Stimulated activated naive B cell treated with anti-CD40 and anti-IgM and Interleukin-4, amounts not matched to agents 10 μg/mL and 1 μg/mL and 100 μg/mL, for 72 hours (primary cell): ENCODE measurements at regions not wholly inside any gene's neighbourhood (a gene's known extent, or its start where the extent isn't known, plus 50 kb on each side); places are given as distances from the start of the nearest gene placed in this dataset.
"Not testable (repeated sequence)": the region's sequence is repeated elsewhere in the genome, so short reads cannot be mapped to it uniquely, and the experiment has no call there.

Experiments used
- ATAC-seq, 2 donors: fragments of 150-1000 bp; cut with Tn5 transposase; replicated peaks; 2 replicates each; pipeline ENCODE4 v1.10.0; 2021; ENCODE audit warnings: moderate library complexity in 1 of 2
- DNase-seq: peaks from one replicate; pipeline ENCODE4 v3.0.0; 2021
- H3K27ac Mint-ChIP-seq: one replicate; pipeline ENCODE4 v1.8.0; 2022; ENCODE audit warnings: mild to moderate bottlenecking, mixed read lengths
- H3K27me3 Mint-ChIP-seq, 2 donors: one replicate each; pipeline ENCODE4 v1.8.0; 2022; ENCODE audit warnings: mixed read lengths in 2 of 2
- H3K36me3 Mint-ChIP-seq, 2 donors: one replicate each; pipeline ENCODE4 v1.8.0; 2022; ENCODE audit warnings: mixed read lengths in 2 of 2, mild to moderate bottlenecking in 1 of 2
- H3K4me1 Mint-ChIP-seq, 2 donors: one replicate each; pipeline ENCODE4 v1.8.0; 2022; ENCODE audit warnings: mixed read lengths in 2 of 2, mild to moderate bottlenecking in 1 of 2
- H3K4me3 Mint-ChIP-seq, 2 donors: one replicate each; pipeline ENCODE4 v1.8.0; 2022; ENCODE audit warnings: mild to moderate bottlenecking in 2 of 2, mixed read lengths in 2 of 2, moderate library complexity in 1 of 2
- H3K9me3 Mint-ChIP-seq, 2 donors: one replicate each; pipeline ENCODE4 v1.8.0; 2022; ENCODE audit warnings: mixed read lengths in 2 of 2, mild to moderate bottlenecking in 1 of 2

DNA sequence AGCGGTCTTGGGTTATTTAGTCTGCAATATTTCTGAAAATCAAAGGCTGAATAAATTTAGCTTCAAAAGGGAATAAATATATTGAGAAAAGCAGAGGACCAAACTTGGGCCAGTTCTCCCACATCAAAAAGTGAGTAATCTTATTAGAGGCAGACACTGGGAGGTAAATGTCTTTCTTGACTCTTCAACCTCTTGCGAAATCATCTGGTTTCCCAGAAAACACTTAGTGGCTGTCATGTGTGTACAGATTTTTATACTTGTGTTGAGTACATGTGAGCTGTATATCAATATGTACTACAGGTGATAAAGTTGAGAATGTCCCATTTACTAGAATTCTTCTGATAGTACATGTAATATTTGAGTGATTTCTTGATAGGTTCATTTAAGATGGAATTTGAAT lies 454.9 kb downstream of the PRR16 start:
- no peak for ATAC-seq
- no peaks in the 10 kb centered on the region for H3K36me3 Mint-ChIP-seq

DNA sequence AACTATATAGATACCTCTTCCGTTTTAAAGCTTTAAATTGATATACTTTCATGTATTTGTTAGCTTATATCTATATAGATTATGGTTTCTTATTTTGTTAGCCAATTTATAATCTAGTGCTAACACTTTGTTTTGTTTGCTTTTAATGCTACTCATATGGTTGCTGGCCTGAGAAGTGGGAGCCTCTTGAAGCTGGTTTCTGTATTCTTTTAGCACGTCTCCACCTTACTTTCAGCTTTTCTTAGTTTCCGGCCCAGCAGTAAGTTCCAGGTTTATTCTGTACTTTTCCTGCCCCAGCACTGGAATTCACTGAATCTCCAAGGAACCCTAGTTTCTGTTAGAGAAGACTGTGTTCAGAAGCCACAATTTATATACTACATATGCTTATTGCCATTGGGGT lies 458.9 kb downstream of the PRR16 start:
- no peaks in the 10 kb centered on the region for H3K27me3 Mint-ChIP-seq
- no peak overlapping the region for H3K27ac Mint-ChIP-seq
- no peaks in the 10 kb centered on the region for H3K36me3 Mint-ChIP-seq
- no peak for ATAC-seq
- no peak for DNase-seq
- H3K4me3 Mint-ChIP-seq: no peak overlapping the region
- no peaks in the 10 kb centered on the region for H3K4me1 Mint-ChIP-seq
- H3K9me3 Mint-ChIP-seq: peaks cover 1 to 7% of the 10 kb centered on the region in 2 donors

More for the DNA sequence above, 454.9 kb downstream of the PRR16 start:
- Mint-ChIP-seq H3K4me1 (no peaks in the 10 kb centered on the region), H3K27ac (no peak overlapping the region), H3K27me3 (no peaks in the 10 kb centered on the region), H3K9me3 (peaks cover 0 to 7% of the 10 kb centered on the region in 2 donors), H3K4me3 (no peak overlapping the region)
- no peak for DNase-seq

DNA sequence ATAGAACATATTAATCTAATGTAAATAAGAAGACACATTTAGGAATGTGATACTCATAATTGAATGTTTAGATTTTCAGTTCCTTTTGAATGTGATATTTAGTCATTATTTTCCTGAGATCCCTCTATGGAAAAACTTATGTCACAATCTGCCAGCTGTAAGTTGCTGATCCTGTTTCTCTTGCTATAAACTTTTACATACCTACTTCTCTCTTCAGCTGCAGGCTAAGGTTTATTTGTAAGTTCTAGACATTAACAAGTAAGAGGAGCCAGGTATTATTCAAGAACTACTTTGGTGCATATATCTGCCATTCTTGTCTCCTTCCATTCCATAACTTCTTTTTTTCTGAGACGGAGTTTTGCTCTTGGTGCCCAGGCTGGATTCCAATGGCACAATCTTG lies 462.4 kb downstream of the PRR16 start:
- ATAC-seq (no peak), DNase-seq (no peak)
- H3K27me3 Mint-ChIP-seq: no peaks in the 10 kb centered on the region
- no peak overlapping the region for H3K27ac Mint-ChIP-seq
- peaks cover 1 to 4% of the 10 kb centered on the region in 2 donors for H3K9me3 Mint-ChIP-seq
- H3K4me1 Mint-ChIP-seq: no peaks in the 10 kb centered on the region
- H3K36me3 Mint-ChIP-seq: no peaks in the 10 kb centered on the region
- no peak overlapping the region for H3K4me3 Mint-ChIP-seq

DNA sequence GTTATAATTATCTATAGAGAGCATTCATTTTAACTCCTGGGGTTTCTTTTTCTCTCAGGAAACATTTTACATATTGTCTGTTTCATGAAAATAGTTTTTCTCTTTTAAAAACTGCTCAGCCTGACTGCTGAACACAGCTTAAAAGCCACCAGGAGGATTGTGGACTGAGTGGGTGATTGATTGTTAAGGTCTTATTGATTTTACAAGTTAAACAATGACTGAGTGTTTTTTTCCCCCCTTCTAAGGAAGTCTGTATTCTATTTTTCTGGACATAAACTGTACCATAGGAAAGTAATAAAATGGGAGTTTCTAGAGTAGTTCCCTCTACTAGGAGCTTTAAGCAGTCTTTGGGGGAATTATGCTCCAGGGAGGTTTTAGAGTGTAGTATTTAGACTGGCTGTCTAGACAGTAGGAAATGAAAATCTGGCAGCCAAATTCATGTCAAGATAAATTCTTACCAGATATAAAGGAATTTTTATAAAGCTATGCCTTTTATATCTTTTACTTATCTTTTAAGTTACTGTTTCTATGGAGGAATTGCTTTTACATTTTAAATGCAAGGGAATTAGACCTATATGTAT lies 463.9 kb downstream of the PRR16 start:
- Mint-ChIP-seq H3K4me3 (no peak overlapping the region), H3K27me3 (no peaks in the 10 kb centered on the region), H3K27ac (no peak overlapping the region), H3K9me3 (peaks cover 4 to 5% of the 10 kb centered on the region in 2 donors), H3K4me1 (no peaks in the 10 kb centered on the region), H3K36me3 (no peaks in the 10 kb centered on the region)
- DNase-seq: no peak
- ATAC-seq: no peak

DNA sequence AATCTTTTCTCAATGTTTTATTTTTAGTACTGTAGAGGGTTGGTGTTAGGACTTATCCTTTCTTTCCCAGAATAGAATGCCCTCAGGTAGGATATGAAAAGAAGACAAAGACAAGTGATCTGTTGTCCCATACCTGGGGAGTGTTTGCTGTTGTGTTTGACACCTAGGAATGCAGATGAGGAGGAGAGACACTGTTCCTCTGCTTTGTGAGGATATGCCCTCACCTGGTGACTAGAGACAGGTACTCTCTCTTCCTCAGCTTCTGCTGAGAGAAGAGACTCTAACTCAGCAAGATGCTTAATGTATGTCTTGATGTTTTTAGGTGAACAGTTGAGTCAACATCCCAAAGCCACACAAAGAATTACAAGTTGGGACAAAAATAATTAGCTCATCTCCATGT lies 468.4 kb downstream of the PRR16 start:
- Mint-ChIP-seq H3K27me3 (no peaks in the 10 kb centered on the region), H3K9me3 (peaks cover 0 to 5% of the 10 kb centered on the region in 2 donors), H3K4me1 (no peaks in the 10 kb centered on the region), H3K27ac (no peak overlapping the region), H3K36me3 (no peaks in the 10 kb centered on the region), H3K4me3 (no peak overlapping the region)
- DNase-seq: no peak
- no peak for ATAC-seq

DNA sequence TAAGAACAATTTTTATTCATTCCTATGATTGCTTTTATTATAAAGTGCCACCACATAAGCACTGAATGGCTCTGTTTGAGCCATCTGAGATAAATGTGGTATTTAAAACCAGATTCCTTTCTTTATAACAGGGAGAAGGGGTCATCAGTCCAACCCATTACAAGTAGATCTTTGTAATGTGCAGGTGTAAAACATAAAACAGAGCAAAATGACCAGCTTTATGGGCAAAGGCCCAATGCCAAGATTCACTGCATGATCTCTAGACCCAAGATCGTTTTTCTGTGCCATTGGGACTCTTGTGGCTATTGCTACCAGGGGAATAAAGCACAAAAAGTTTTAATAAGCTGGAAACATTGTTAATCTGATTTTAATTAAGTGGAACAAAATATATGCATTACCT lies 469.9 kb downstream of the PRR16 start:
- H3K4me1 Mint-ChIP-seq: no peaks in the 10 kb centered on the region
- H3K27me3 Mint-ChIP-seq: no peaks in the 10 kb centered on the region
- no peak for DNase-seq
- no peak for ATAC-seq
- H3K9me3 Mint-ChIP-seq: peaks cover 0 to 5% of the 10 kb centered on the region in 2 donors
- H3K36me3 Mint-ChIP-seq: no peaks in the 10 kb centered on the region
- H3K4me3 Mint-ChIP-seq: no peak overlapping the region
- no peak overlapping the region for H3K27ac Mint-ChIP-seq

DNA sequence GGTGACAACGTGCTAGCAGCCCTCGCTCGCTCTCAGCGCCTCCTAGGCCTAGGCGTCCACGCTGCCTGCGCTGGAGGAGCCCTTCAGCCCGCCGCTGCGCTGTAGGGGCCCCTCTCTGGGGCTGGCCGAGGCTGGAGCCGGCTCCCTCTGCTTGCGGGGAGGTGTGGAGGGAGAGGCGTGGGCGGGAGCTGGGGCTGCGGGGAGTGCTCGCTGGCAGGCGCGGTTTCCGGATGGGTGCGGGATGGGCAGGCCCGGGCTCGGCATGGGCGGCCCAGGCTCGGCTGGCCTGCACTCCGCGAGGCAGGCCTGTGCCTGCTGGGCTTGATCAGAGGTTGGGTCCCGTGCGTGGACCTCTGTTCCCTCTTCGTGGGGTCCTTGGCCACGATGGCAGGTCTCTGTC lies 472.6 kb downstream of the PRR16 start:
- DNase-seq (no peak), ATAC-seq (no peak)
- no peaks in the 10 kb centered on the region for H3K27me3 Mint-ChIP-seq
- peaks cover 0 to 5% of the 10 kb centered on the region in 2 donors for H3K9me3 Mint-ChIP-seq
- H3K4me1 Mint-ChIP-seq: no peaks in the 10 kb centered on the region
- H3K4me3 Mint-ChIP-seq: no peak overlapping the region
- H3K36me3 Mint-ChIP-seq: no peaks in the 10 kb centered on the region
- no peak overlapping the region for H3K27ac Mint-ChIP-seq

DNA sequence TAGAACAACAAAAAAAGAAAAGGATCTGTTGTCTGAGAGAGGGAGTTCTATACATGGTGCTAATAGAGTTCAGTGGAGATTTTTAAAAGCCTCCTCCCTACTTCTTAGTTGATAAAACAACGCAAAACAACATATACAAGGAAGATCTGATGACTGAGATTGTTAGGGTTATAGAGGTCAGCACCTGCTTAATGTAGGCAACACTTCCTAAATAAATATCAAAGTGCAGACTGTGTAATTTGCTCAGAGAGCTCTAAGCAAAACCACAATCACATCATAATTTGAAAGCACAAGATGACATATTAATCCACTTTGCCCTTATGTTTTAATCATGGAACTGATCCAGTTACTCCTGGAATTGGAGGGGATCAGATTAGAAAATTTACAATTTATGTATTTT lies 474.5 kb downstream of the PRR16 start:
- Mint-ChIP-seq H3K27ac (no peak overlapping the region), H3K36me3 (no peaks in the 10 kb centered on the region), H3K27me3 (no peaks in the 10 kb centered on the region), H3K4me1 (no peaks in the 10 kb centered on the region), H3K4me3 (no peak overlapping the region), H3K9me3 (peaks cover 0 to 3% of the 10 kb centered on the region in 2 donors)
- no peak for ATAC-seq
- DNase-seq: no peak

DNA sequence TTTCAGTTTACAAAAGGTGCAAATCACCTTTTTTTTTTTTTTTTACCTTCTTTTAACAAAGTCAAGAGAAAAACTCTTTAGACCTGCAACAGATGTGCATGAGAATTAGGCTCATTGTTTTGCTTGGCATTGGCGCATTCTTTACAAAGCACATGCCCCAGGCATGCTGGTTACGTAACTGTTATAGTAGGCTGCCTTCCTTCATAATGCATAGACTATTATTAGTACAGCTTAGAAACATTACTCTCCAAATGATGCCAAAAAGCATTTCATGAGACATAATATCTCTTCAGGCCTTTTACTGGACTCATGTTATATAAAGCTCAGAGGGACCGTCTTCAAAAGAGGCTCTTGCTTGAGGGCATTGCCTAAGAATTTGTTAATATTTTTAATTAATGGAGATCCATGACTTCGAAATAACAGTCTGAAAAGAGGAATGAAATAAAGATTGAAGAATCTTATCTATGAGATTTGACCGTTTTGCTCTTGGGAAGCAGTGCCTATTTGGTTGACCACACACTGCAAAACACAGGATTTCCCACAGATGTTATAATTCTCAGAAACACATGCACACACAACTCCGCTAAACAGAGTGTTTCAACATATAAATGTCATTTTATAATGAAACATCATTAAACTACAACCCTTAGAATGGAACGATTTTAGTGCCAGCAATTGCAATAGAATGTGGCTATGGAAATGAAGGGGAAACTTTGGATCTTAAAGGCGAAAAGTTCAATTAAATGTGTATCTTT lies 478.7 kb downstream of the PRR16 start:
- H3K4me1 Mint-ChIP-seq: no peaks in the 10 kb centered on the region
- DNase-seq: no peak

DNA sequence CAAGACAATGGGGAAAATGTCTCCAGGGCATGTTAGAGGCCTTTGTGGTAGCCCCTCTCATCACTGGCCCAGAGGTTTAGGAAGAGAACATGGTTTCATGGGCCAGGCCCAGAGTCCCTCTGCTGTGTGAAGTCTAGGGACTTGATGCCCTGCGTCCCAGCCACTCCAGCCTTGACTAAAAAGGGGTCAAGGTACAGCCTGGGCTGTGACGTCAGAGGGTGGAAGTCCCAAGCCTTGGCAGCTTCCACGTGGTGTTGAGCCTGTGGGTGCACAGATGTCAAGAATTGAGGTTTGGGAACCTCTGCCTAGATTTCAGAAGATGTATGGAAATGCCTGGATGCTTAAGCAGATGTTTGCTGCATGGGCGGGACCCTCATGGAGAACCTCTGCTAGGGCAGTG lies 485.5 kb downstream of the PRR16 start:
- H3K36me3 Mint-ChIP-seq, H3K27ac Mint-ChIP-seq, H3K9me3 Mint-ChIP-seq, H3K27me3 Mint-ChIP-seq, ATAC-seq, DNase-seq, H3K4me1 Mint-ChIP-seq, H3K4me3 Mint-ChIP-seq: not testable (repeated sequence)

More for the DNA sequence above, 478.7 kb downstream of the PRR16 start:
- H3K4me3 Mint-ChIP-seq: no peak overlapping the region
- peaks cover 0 to 2% of the 10 kb centered on the region in 2 donors for H3K9me3 Mint-ChIP-seq
- no peaks in the 10 kb centered on the region for H3K27me3 Mint-ChIP-seq
- H3K36me3 Mint-ChIP-seq: no peaks in the 10 kb centered on the region
- no peak for ATAC-seq
- H3K27ac Mint-ChIP-seq: no peak overlapping the region

DNA sequence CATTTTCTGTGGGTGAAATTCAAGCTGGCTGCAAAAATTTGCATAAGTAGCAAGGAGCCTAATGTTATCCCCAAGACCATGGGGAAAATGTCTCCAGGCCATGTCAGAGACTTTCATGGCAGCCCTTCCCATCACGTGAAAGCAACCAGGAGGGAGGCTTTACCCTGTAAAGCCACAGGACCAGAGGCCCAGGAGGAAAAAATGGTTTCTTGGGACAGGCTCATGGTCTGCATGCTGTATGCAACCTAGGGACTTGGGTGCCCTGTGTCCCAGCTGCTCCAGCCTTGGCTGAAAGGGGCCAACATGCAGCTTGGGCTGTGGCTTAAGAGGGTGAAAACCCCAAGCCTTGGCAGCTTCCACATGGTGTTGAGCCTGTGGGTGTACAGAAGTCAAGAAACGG lies 489.3 kb downstream of the PRR16 start:
- not testable (repeated sequence) for H3K27ac Mint-ChIP-seq, H3K27me3 Mint-ChIP-seq, DNase-seq, H3K4me1 Mint-ChIP-seq, ATAC-seq, H3K36me3 Mint-ChIP-seq, H3K4me3 Mint-ChIP-seq
- H3K9me3 Mint-ChIP-seq: peaks cover 6 to 11% of the 10 kb centered on the region in 2 donors

DNA sequence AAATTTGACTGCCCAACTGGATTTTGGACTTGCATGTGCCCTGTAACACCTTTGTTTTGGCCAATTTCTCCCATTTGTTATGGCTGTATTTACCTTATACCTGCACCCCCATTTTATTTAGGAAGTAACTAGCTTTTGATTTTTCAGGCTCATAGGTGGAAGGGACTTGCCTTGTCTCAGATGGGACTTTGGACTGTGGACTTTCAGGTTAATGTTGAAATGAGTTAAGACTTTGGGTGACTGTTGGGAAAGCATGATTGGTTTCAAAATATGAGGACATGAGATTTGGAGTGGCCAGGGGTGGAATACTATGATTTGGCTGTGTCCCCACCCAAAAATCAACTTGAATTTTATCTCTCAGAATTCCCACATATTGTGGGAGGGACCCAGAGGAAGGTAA lies 490.2 kb downstream of the PRR16 start:
- Mint-ChIP-seq H3K27me3 (no peaks in the 10 kb centered on the region), H3K4me3 (no peak overlapping the region), H3K9me3 (peaks cover under 1 to 11% of the 10 kb centered on the region in 2 donors), H3K4me1 (no peaks in the 10 kb centered on the region), H3K36me3 (no peaks in the 10 kb centered on the region), H3K27ac (no peak overlapping the region)
- no peak for ATAC-seq
- no peak for DNase-seq

DNA sequence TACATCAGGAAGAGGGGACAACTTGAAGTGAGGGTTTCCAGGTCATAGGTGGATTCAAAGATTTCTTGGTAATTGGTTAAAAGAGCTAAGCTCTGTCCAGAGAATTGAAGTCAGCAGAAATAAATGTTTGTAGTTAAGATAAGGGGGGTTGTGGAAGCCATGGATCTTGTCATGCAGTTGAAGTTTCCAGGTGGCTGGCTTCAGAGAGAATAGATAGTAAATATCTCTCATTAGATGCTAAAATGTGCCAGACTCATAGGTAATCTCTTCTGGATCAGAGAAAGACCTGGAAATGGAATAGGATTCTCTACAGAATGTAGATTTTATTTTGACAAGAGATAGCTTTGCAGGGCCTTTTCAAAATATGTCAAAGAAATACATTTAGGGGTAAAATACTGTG lies 491.7 kb downstream of the PRR16 start:
- Mint-ChIP-seq H3K27ac (no peak overlapping the region), H3K4me1 (no peaks in the 10 kb centered on the region), H3K9me3 (peaks cover 0 to 9% of the 10 kb centered on the region in 2 donors), H3K4me3 (no peak overlapping the region), H3K27me3 (no peaks in the 10 kb centered on the region), H3K36me3 (no peaks in the 10 kb centered on the region)
- DNase-seq (no peak), ATAC-seq (no peak)

DNA sequence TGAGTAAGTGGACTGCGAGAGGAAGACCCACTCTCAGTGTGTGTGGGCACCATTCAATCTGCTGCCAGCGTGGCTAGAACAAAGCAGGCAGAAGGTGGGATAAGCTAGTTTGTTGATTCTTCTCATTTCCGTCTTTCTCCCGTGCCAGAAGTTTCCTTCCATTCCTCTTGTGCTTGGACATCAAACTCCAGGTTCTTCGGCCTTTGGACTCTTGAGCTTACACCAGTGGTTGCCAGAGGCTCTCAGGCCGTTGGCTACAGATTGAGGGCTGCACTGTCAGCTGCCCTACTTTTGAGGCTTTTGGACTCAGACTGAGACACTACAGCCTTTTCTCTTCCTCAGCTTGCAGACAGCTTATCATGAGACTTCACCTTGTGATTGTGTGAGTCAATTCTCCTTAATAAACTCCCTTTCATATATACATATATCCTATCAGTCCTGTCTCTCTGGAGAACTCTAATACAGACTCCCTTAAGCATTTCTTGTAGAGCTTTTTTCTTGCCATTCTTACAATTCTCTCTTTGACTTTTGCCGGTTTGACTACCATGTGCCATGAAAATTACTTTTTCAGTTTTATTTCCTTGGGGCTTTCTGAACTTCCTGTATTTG lies 494.9 kb downstream of the PRR16 start:
- no peak for DNase-seq
- no peaks in the 10 kb centered on the region for H3K4me1 Mint-ChIP-seq
- peak overlapping the region; percentile 37 for H3K27ac Mint-ChIP-seq
- no peaks in the 10 kb centered on the region for H3K36me3 Mint-ChIP-seq
- peaks cover 1 to 2% of the 10 kb centered on the region in 2 donors for H3K9me3 Mint-ChIP-seq
- no peak overlapping the region for H3K4me3 Mint-ChIP-seq
- H3K27me3 Mint-ChIP-seq: no peaks in the 10 kb centered on the region
- ATAC-seq: no peak

DNA sequence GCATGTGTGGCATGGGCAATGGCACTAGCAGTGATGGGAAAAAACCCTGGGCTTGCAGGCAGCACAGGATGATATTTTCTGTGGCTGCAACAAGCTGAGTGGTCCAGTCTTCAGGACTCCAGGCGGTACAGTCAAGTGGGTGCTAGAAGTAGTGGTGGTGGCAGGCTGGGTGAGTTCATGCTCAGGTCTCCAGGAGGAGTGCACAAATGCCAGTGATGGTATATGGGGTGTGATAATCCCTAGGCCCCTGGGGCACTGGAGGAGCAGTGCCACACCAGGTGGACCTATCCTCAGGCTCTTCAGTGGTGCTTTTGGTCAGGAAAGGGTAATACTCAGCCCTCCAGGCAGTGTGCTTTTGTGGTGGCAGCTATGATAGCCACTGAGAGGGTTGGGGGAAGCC lies 496.4 kb downstream of the PRR16 start:
- no peaks in the 10 kb centered on the region for H3K4me1 Mint-ChIP-seq
- no peak overlapping the region for H3K4me3 Mint-ChIP-seq
- DNase-seq: no peak
- no peak overlapping the region for H3K27ac Mint-ChIP-seq
- no peak for ATAC-seq
- no peaks in the 10 kb centered on the region for H3K36me3 Mint-ChIP-seq
- H3K27me3 Mint-ChIP-seq: no peaks in the 10 kb centered on the region
- H3K9me3 Mint-ChIP-seq: peaks cover 3 to 4% of the 10 kb centered on the region in 2 donors
